Loucy (cell line): ENCODE measurements at regions not wholly inside any gene's neighbourhood (a gene's known extent, or its start where the extent isn't known, plus 50 kb on each side); places are given as distances from the start of the nearest gene placed in this dataset.

Experiments used
- H2AFZ ChIP-seq: fragments of 200-600 bp; sonication (generic); 2 replicates; pipeline ENCODE4 v1.6.0; 2016; ENCODE audit warnings: antibody characterized with exemption, mild to moderate bottlenecking, low read length, moderate library complexity
- H3F3A ChIP-seq: fragments of 200-600 bp; 2 replicates; pipeline ENCODE4 v1.6.0; 2016; ENCODE audit warnings: antibody characterized with exemption, low read depth, mild to moderate bottlenecking
- H3K27me3 ChIP-seq: fragments of 200-600 bp; sonication (generic); 2 replicates; pipeline ENCODE4 v1.6.1; 2014; ENCODE audit warnings: low read length, mild to moderate bottlenecking; ENCODE audit not compliant: insufficient read depth, poor library complexity, severe bottlenecking
- H3K36me3 ChIP-seq: fragments of 200-600 bp; sonication (generic); 2 replicates; pipeline ENCODE4 v1.6.1; 2016; ENCODE audit warnings: low read length; ENCODE audit not compliant: insufficient read depth
- H3K4me1 ChIP-seq: fragments of 200-600 bp; sonication (generic); 2 replicates; pipeline ENCODE4 v1.5.1; 2014; ENCODE audit warnings: low read length, mild to moderate bottlenecking; ENCODE audit not compliant: insufficient read depth, poor library complexity, severe bottlenecking
- H3K4me2 ChIP-seq: fragments of 200-600 bp; sonication (generic); 2 replicates; pipeline ENCODE4 v1.6.0; 2014; ENCODE audit warnings: antibody characterized with exemption, low read length, low read depth, mild to moderate bottlenecking; ENCODE audit not compliant: poor library complexity, severe bottlenecking
- H3K4me3 ChIP-seq: fragments of 200-600 bp; sonication (generic); 2 replicates; pipeline ENCODE4 v1.5.1; 2014; ENCODE audit warnings: low read length, mild to moderate bottlenecking, mixed read lengths; ENCODE audit not compliant: poor library complexity, severe bottlenecking
- H3K79me2 ChIP-seq: fragments of 200-600 bp; sonication (generic); 2 replicates; pipeline ENCODE4 v1.6.1; 2014; ENCODE audit warnings: low read length; ENCODE audit not compliant: insufficient read depth
- H3K9ac ChIP-seq: fragments of 200-600 bp; sonication (generic); 2 replicates; pipeline ENCODE4 v1.6.0; 2014; ENCODE audit warnings: mild to moderate bottlenecking, low read depth, low read length, moderate library complexity; ENCODE audit not compliant: poor library complexity, severe bottlenecking
- H3K9me2 ChIP-seq: fragments of 200-600 bp; sonication (generic); replicated peaks from 2 replicates; pipeline ENCODE4 v1.6.1; 2016; ENCODE audit warnings: low read depth, low read length, mixed read lengths
- H3K9me3 ChIP-seq: fragments of 200-600 bp; sonication (generic); 2 replicates; pipeline ENCODE4 v1.6.1; 2014; ENCODE audit warnings: mild to moderate bottlenecking, antibody characterized with exemption, low read length, low read depth; ENCODE audit not compliant: insufficient read depth
- H4K20me1 ChIP-seq: fragments of 200-600 bp; sonication (generic); 2 replicates; pipeline ENCODE4 v1.6.0; 2014; ENCODE audit warnings: antibody characterized with exemption, low read length, mild to moderate bottlenecking; ENCODE audit not compliant: insufficient read depth, poor library complexity, severe bottlenecking
- CTCF ChIP-seq: fragments of 200-600 bp; sonication (generic); conservative IDR thresholded peaks from 2 replicates; pipeline ENCODE4 v1.5.1; 2014; ENCODE audit warnings: mild to moderate bottlenecking, antibody characterized with exemption, low read length
- EZH2phosphoT487 ChIP-seq: fragments of 200-600 bp; IDR thresholded peaks from 2 replicates; pipeline ENCODE4 v1.6.1; 2018; ENCODE audit warnings: antibody characterized with exemption, mild to moderate bottlenecking, moderate library complexity, borderline replicate concordance

GRCh38 chr2:183250472-183250871 is 126.2 kb downstream of the NUP35 start:
- H3K27me3 ChIP-seq: no peaks in the 10 kb centered on the region
- H3K4me2 ChIP-seq: no peak overlapping the region
- H3K4me1 ChIP-seq: no peaks in the 10 kb centered on the region
- no peaks in the 10 kb centered on the region for H4K20me1 ChIP-seq
- TF ChIP-seq CTCF: no peak
- TF ChIP-seq EZH2phosphoT487: no peak
- no peak overlapping the region for H2AFZ ChIP-seq
- H3K9me3 ChIP-seq: no peaks in the 10 kb centered on the region
- H3K9ac ChIP-seq: no peak overlapping the region
- H3K4me3 ChIP-seq: no peak overlapping the region
- no peaks in the 10 kb centered on the region for H3K79me2 ChIP-seq
- no peaks in the 10 kb centered on the region for H3F3A ChIP-seq
- no peaks in the 10 kb centered on the region for H3K36me3 ChIP-seq
- no peaks in the 10 kb centered on the region for H3K9me2 ChIP-seq

- no peaks in the 10 kb centered on the region for H3K9me2 ChIP-seq
- H3K9ac ChIP-seq: no peak overlapping the region
- H3K79me2 ChIP-seq: no peaks in the 10 kb centered on the region
- H3K4me1 ChIP-seq: no peaks in the 10 kb centered on the region
- H3F3A ChIP-seq: no peaks in the 10 kb centered on the region
- H3K4me2 ChIP-seq: no peak overlapping the region
- TF ChIP-seq EZH2phosphoT487: no peak
- no peak for TF ChIP-seq CTCF
- H3K36me3 ChIP-seq: no peaks in the 10 kb centered on the region
- H3K9me3 ChIP-seq: no peaks in the 10 kb centered on the region
- H4K20me1 ChIP-seq: no peaks in the 10 kb centered on the region
- no peak overlapping the region for H3K4me3 ChIP-seq
- H3K27me3 ChIP-seq: no peaks in the 10 kb centered on the region
- no peak overlapping the region for H2AFZ ChIP-seq
Observed at GRCh38 chr2:183253441-183254130, 129.3 kb downstream of the NUP35 start.

GRCh38 chr2:183255411-183255810 is 131.2 kb downstream of the NUP35 start:
- Histone ChIP-seq H3K79me2 (no peaks in the 10 kb centered on the region), H3K4me1 (no peaks in the 10 kb centered on the region), H2AFZ (no peak overlapping the region), H3F3A (no peaks in the 10 kb centered on the region), H3K36me3 (no peaks in the 10 kb centered on the region), H3K27me3 (no peaks in the 10 kb centered on the region), H4K20me1 (no peaks in the 10 kb centered on the region), H3K9me3 (no peaks in the 10 kb centered on the region), H3K4me3 (no peak overlapping the region), H3K9ac (no peak overlapping the region), H3K9me2 (no peaks in the 10 kb centered on the region), H3K4me2 (no peak overlapping the region)
- no peak for TF ChIP-seq CTCF
- no peak for TF ChIP-seq EZH2phosphoT487
